Right lobe of liver (tissue), 6 donors: ENCODE measurements at regions not wholly inside any gene's neighbourhood (a gene's known extent, or its start where the extent isn't known, plus 50 kb on each side); places are given as distances from the start of the nearest gene placed in this dataset.

Source experiments
- ATAC-seq, 4 donors: fragments of 200-7000 bp; cut with Tn5 transposase; one replicate each; pipeline ENCODE4 v1.9.1; 2020; ENCODE audit warnings: mild to moderate bottlenecking in 4 of 4, moderate library complexity in 4 of 4
- DNase-seq, 3 donors: peaks; one replicate each; pipeline ENCODE4 v3.0.0-alpha.2; 2020
- H3K27ac ChIP-seq, 3 donors: fragments of 200-600 bp; one replicate each; pipeline ENCODE4 v1.8.0; 2022
- H3K27me3 ChIP-seq, 2 donors: fragments of 200-600 bp; one replicate each; pipeline ENCODE4 v1.8.0; 2022
- H3K36me3 ChIP-seq, 4 donors: fragments of 200-600 bp; sonication (generic) in 1 of 4; one replicate each; pipeline versions ENCODE4 v1.5.1 to v1.8.0; 2017 to 2022; ENCODE audit warnings: control low read depth in 1 of 4
- H3K4me1 ChIP-seq, 4 donors: fragments of 200-600 bp; sonication (generic) in 1 of 4; one replicate each; pipeline versions ENCODE4 v1.5.1 to v1.8.0; 2017 to 2022; ENCODE audit warnings: control low read depth in 1 of 4
- H3K4me3 ChIP-seq, 3 donors: fragments of 200-600 bp; one replicate each; pipeline ENCODE4 v1.8.0; 2022
- H3K9me3 ChIP-seq, 4 donors: fragments of 200-600 bp; sonication (generic) in 1 of 4; one replicate each; pipeline versions ENCODE4 v1.5.1 to v1.8.0; 2017 to 2022; ENCODE audit warnings: control low read depth in 1 of 4
- CTCF ChIP-seq, 4 donors: fragments of 200-600 bp in 3 of 4; fragments of 450-650 bp in 1 of 4; IDR thresholded peaks; one replicate each; pipeline versions ENCODE4 v1.5.1 to v1.8.0; 2016 to 2022; ENCODE audit warnings: antibody characterized with exemption in 4 of 4, mild to moderate bottlenecking in 2 of 4
- POLR2A ChIP-seq: fragments of 450-650 bp; IDR thresholded peaks from one replicate; pipeline ENCODE4 v1.6.1; 2017; ENCODE audit warnings: antibody characterized with exemption, mild to moderate bottlenecking
- WGBS: methylation state at CpG from one replicate; pipeline ENCODE4 v1.1.6; 2018; ENCODE audit warnings: low coverage, low lambda C conversion rate; ENCODE audit not compliant: insufficient coverage; ENCODE audit errors: missing lambda C conversion rate; 5-methylcytosine and 5-hydroxymethylcytosine counted together
- intact Hi-C, 2 donors: fragments of 100-400 bp; cut with DNase I; formaldehyde crosslinking; loops; one replicate each; pipeline versions ENCODE4 v1.11.2 to v1.14.1; 2022
- donor health status: DM: no; HTN: yes; CAD: no.
- donor health status: DM: no; HTN: no; CAD: no.
- donor health status: DM: no; HTN: no; CAD: no.
- donor health status: DM: no; HTN: yes; CAD: no.
- donor health status: DM: no; HTN: yes; CAD: no.

DNA sequence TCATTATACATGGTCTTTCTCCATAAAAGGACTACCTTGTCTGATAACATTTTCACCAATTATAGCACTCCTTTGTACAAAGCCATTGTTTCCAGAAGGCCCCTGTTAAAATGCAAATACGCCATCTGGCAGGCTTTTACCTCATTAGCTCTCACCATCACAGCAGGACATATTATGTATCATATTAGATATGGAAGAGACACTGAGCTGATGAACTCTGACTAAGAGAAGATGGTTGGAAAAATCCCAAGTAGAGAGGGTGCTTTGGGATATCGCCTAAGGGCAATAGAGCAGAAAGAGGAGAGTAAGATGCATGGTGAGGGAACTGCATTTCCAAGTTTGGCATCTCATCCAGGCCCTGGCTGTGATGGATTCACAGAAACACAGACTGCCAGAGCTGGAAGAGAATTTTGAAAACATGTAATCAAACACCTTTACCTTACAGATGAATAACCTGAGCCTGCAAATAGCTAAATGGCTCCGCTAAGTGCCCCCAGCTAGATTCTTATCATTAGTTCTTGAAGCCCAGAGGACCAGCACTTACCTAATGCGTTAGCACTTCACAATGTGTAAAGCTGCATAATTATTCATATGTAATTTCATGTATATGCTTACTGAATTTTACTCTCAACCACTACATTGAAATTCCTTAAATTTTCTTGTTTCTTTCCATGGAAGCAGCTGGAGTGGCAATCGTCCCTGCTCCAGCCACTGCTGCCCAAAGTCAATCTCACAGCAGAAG is 393.6 kb upstream of the IZUMO3 start:
- Histone ChIP-seq H3K27me3 (no peaks in the 10 kb centered on the region), H3K4me3 (no peak overlapping the region), H3K9me3 (no peaks in the 10 kb centered on the region), H3K27ac (no peak overlapping the region), H3K36me3 (no peaks in the 10 kb centered on the region), H3K4me1 (no peaks in the 10 kb centered on the region)
- no peak for ATAC-seq
- intact Hi-C loops, result no loop called here
- 45% methylated on average over 4 of the region's 5 CpGs for WGBS
- DNase-seq, result no peak
- no peak for TF ChIP-seq CTCF (IDR thresholded peaks at IDR 0.05)
- no peak for TF ChIP-seq POLR2A

DNA sequence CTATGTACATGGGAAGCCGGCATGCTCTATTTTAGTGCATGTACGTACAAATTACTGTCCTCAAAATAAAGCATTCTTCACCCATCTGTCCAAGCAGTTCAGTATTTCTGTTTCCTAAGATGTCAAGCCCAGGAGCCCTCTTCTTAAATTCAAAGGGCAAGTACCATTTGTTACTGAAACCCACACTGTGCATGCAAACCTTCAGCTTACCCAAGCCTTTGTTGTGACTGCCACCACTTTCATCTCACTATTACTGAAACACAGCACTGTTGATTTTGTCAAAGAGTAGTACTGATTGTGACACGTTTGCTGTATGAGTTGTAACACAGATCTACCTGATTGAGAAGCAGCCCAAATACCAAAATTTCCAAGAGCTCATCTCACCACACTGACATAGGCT is 390.4 kb upstream of the IZUMO3 start:
- Histone ChIP-seq H3K36me3 (no peaks in the 10 kb centered on the region), H3K4me1 (no peaks in the 10 kb centered on the region), H3K9me3 (no peaks in the 10 kb centered on the region), H3K4me3 (no peak overlapping the region), H3K27ac (no peak overlapping the region), H3K27me3 (no peaks in the 10 kb centered on the region)
- no peak for DNase-seq
- WGBS, result 21% methylated on average over 3 of the region's 3 CpGs
- intact Hi-C loops, result no loop called here
- TF ChIP-seq POLR2A, result no peak
- TF ChIP-seq CTCF (IDR thresholded peaks at IDR 0.05), result no peak
- no peak for ATAC-seq

GRCh38 chr9:24932785-24933184 is 387.1 kb upstream of the IZUMO3 start:
- Histone ChIP-seq H3K4me3 (no peak overlapping the region), H3K4me1 (no peaks in the 10 kb centered on the region), H3K9me3 (no peaks in the 10 kb centered on the region), H3K27me3 (no peaks in the 10 kb centered on the region), H3K36me3 (no peaks in the 10 kb centered on the region), H3K27ac (no peak overlapping the region)
- no peak for TF ChIP-seq CTCF (IDR thresholded peaks at IDR 0.05)
- no peak for TF ChIP-seq POLR2A
- DNase-seq (no peak), ATAC-seq (no peak)
- 19% methylated on average over 2 of the region's 2 CpGs for WGBS
- intact Hi-C loops, result no loop called here

GRCh38 chr9:24931894-24932293 is 386.2 kb upstream of the IZUMO3 start:
- WGBS, result 27% methylated on average over 3 of the region's 3 CpGs
- no peak for ATAC-seq

More at GRCh38 chr9:24931894-24932293, 386.2 kb upstream of the IZUMO3 start:
- TF ChIP-seq CTCF (IDR thresholded peaks at IDR 0.05) (no peak), POLR2A (no peak)
- Histone ChIP-seq H3K9me3 (no peaks in the 10 kb centered on the region), H3K27ac (no peak overlapping the region), H3K4me1 (no peaks in the 10 kb centered on the region), H3K4me3 (no peak overlapping the region), H3K27me3 (no peaks in the 10 kb centered on the region), H3K36me3 (no peaks in the 10 kb centered on the region)
- no peak for DNase-seq
- intact Hi-C loops, result no loop called here
